NAMALWA (cell line): ENCODE measurements at regions not wholly inside any gene's neighbourhood (a gene's known extent, or its start where the extent isn't known, plus 50 kb on each side); places are given as distances from the start of the nearest gene placed in this dataset.
A peak's percentile ranks its signal among the peaks of the same experiment; 100 is the strongest.

Source experiments
- DNase-seq: peaks from one replicate; pipeline ENCODE4 v3.0.0-alpha.2; 2015; ENCODE audit warnings: low spot score

DNA sequence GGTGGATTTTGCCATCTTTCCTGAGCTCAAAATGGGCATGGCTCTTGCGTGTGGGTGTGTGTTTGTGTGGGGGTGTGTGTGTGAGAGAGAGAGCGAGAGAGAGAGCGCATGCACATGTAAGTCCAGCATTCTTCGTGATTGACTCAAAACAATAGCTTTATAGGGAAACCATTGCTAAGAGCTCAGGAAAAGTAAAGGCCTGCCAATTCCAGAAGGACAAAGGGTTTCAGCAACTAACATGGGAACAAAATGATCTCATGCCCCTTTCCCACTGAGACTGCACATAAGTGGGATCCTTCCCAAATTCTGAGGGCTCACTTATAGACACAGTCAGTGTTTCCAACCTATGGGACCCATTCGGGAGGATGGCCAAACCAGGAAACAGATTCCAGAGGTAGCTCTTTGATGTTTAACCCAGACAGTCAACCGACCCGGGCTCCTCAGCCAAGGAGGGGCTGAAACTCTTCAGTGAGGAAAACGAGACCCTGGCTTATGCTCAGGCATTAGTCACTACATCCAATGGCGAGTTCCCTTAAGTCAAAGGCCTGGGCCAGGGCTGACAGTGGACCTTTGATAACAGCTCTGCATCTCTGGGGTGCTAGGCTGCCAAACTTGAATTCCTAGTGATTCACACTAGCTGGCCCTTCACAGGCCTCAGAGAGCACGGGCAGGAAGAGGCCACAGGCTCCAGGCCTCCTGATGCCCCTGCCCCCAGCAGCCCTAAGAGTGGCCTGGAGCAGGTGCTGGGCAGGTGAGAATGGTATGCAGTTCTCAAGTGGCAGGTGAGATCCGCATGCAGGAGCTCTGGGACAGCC lies 305.0 kb upstream of the C2CD4B start:
- no peak for DNase-seq

DNA sequence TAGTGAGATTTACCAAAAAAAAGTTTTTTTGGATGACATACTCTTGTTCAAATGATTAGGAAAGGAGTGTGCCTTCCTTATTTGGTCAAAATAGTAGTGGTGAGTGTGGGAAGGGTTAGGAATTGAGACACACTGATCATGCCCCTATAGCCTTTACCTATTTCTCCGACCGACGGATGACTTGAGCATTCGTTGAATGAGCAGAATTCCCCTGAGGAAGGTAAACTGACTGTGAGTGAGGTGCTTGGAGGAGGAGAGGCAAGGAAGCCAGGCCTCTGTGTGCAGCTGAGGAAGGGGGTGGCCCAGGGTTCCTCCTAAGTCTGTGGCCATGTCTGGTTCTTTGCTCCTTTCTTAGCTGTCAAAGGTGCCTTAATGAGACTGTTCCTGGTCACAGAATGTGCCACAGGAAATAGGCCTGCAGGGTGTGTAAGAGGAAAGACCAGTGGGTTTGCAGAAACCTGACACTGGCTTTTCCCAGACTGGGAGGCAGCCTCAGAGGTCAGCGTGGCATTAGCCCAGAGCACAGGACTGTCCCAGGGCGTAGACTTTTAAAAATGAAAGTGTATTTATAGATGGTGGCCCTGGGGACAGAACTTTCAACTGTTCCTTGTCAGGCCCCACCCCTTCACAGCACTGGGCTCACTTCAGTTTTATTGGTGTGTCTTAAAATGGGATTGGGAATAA lies 307.7 kb upstream of the C2CD4B start:
- no peak for DNase-seq

- DNase-seq = no peak
These were observed 309.1 kb upstream of the C2CD4B start for GRCh38 chr15:62474021-62474770.

- DNase-seq = no peak
These were observed 309.7 kb upstream of the C2CD4B start for GRCh38 chr15:62474771-62475124.

GRCh38 chr15:62475591-62475990 lies 310.5 kb upstream of the C2CD4B start:
- no peak for DNase-seq

- no peak for DNase-seq
These were observed 311.1 kb upstream of the C2CD4B start for GRCh38 chr15:62476163-62476562.

GRCh38 chr15:62477929-62478328 lies 312.8 kb upstream of the C2CD4B start:
- no peak for DNase-seq

DNA sequence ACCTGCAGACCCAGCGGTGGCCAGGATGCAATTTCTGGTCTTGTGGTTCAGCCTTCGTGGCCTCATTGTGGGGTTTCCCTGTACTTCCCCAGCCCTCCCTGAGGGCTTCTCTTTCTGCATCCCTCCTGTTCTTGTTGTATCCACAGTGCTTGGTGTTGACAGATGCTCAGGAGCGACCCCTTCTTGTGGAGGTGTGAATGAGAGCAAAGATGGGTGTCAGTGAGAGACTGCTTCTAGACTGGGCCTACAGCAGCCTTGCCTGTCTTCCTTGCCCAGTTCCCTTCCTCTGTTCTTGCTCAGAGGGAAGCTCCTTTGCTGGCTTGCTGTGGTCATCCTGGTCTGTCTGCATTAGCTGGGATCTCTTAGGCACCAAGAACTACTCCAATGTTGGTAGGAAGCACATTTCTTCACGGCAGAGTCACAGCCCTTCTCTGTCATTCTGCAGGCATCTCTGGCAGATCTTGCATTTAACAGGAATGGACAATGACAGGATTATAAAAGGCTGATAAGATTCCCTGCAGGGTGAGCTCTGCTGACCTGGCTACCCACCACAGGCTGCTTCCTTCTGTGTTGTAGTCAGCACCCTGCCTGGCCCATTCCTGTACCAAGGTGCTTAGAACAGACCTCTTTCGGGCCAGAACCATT lies 317.8 kb upstream of the C2CD4B start:
- peak; percentile 65 for DNase-seq

DNA sequence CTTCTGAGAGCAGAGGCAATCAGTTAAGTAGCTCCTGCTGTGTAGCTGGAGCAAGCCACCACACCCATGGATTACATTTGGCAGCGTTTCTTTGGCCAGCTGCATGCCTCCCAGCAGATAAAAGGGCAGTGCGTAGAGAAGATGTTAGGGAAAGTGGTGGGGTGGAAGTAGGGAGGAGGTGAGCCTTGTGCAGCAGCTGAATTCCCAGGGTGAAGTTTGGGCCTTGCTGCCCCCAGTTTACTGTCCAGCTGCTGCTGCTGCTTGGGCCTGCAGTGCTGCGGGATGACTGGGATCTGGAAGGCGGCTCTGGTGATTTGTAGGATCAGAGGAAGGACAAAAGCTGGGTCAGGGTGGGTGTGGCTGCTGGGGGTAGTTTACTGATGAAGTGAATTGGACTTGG lies 318.7 kb upstream of the C2CD4B start:
- no peak for DNase-seq

DNA sequence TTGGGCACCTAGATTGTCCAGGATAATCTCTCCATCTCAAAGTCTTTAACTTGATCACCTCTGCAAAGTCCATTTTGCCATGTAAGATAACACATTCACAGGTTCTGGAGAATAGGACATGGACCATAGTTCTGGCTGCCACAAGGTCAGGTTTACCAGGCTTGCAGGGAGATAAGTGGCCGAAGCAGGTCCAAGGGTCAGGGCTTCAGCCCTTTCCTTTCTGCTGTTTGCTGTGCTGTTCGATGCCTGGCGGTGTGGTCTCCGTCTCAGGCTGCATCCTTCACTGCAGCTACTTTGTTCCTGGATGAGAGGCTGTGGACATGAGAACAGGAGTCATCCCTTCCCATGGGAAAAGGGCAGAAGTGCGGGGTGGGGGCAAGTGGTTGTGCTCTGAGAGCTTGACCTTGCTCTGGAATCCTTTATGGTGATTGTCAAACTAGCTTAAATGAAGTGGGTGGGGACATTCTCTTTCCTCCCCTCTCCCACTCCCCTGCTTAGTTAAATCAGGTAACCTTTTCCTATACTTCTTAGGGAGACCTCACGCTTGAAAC lies 320.2 kb upstream of the C2CD4B start:
- DNase-seq = no peak

DNA sequence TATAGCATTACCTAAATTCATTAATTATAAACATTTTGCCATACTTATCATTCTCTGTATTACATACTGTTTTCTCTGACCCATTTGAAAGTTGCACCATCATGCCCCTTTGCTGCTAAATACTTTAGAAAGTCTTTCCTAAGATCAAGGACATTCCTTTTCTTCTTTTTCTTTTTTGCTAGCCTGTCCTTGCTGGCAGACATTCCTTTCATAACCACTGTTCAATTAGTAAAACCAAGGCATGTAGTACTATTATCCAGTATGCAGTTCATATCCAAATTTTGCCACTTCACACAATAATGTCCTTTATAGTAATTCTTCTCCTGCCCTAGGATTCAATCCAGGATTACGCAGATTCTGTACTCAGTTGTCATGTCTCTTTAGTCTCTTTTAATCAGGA lies 321.0 kb upstream of the C2CD4B start:
- DNase-seq = no peak

DNA sequence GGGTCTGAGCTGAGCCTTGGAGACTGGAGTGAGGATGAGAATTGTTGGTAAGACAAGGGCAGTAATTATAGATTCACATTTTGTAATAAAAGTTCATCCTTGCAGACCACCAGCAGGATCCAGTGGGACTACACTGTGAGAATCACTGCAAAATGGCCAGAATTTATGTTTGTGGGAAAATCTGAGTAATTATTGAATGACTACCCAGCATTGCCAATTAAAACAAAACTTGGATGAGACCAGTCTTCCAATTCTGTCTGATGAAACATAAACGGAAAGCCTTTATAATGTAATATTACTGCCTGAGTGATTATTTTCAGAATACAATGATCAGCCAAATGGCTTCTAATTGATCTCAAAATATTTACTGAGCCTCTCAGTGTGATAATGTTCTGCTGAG lies 323.3 kb upstream of the C2CD4B start:
- DNase-seq = no peak

GRCh38 chr15:62491642-62492041 lies 326.6 kb upstream of the C2CD4B start:
- DNase-seq = no peak

- no peak for DNase-seq
These were observed 327.8 kb upstream of the C2CD4B start for GRCh38 chr15:62492900-62493299.

DNA sequence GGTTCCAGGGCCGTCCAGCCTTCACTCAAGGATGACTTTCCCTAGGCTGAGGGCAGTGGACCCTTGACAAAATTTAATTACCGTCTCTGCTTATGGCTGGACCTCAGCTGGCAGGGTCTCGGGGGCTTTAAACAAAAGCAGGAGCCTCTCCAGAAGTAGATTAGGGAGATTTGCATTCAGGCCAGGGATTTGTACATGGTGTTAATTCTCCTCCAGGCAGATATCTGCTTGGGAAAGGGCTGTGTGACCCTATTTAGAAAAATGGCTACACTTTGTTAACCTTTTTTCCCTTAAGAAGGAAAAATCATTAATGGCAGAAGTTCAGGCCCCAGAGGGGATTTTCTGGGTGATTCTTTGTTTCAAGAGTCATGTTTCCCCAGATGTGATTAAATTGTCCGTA lies 329.1 kb upstream of the C2CD4B start:
- DNase-seq = no peak

DNA sequence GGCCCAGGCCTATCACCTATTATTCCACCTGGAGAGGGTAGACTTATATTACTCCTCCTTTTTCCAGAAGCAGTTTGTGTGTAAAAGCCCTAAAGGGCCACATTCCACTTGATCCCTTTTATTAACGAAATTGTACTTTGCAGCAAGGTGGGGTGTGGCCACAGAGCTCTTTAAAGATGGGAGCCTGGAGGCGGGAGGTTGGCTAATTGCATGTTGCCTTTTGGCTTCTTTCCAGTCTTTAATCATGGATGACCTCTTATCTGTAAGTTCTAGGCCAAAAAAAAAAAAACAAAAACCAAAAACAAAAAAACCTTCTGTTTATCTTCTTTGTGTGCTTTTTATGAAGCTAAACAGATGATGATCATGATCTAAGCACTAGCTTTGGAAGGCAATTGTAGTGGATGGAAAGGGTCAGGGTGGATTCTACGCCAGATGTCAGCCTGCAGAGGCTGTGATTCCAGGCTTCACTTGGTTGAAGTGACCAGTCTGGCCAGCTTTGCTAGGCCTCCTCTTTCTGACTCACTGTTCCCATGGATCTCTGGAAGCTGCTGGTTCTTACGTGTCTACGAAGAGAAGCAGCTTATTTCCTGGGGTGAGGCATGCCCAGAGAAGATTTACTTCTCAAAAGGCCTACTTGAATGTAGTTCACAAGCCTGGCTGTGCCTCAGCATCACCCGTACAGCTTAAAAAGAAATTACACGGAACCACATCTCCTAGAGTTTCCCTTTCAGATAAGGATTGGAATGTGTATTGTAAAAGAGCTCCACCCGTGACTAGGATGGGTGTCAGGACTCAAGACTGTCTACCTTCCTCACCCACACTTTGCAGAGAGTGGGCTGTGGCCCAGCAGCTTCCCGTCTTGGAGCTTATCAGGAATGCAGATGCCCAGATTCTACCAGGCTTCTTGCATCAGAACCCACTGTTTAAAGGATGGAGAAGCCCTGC lies 330.9 kb upstream of the C2CD4B start:
- DNase-seq = no peak

- no peak for DNase-seq
These were observed 332.3 kb upstream of the C2CD4B start for GRCh38 chr15:62497356-62497755.

GRCh38 chr15:62498278-62498677 lies 333.2 kb upstream of the C2CD4B start:
- DNase-seq = no peak

- no peak for DNase-seq
These were observed 333.6 kb upstream of the C2CD4B start for GRCh38 chr15:62498712-62499111.

DNA sequence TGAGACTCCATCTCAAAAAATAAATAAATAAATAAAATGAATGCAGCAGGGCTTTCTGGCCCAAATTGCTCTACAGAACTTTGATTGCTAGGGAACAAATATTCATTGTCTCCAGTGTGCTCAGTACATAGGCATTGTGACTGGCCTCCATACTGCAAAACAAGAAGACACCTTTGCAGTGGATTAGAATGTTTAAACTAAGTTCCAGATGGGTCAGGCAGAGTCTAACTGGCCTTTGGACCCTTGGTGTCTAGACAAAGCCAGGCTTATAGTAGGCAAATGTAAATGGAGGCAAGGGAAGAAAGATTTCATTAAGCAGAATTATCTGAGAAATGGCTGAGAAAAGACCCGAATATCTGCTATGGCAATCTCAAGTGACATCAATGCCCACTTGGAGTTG lies 335.2 kb upstream of the C2CD4B start:
- DNase-seq = no peak

DNA sequence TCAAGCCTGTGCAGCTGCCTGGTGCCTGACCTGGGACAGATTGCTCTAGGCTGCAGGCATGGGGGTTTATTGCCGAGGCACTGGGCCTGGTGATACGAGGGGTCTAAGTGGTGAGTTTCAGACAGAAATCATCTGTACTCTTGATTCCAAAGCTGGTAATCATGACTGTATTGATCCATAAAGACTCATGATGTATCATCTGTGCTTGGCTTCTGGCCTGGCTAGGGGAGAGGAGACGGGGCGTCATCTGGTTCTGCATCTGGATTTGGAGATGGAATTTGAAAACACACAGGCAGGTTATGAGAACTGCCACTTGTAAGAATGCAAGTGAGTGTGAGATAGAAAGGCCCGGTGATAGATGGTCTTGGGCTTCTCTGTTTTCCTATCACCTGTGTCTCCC lies 337.4 kb upstream of the C2CD4B start:
- no peak for DNase-seq
